ENCODE measurements at regions not wholly inside any gene's neighbourhood (a gene's known extent, or its start where the extent isn't known, plus 50 kb on each side); places are given as distances from the start of the nearest gene placed in this dataset.

- TF ChIP-seq EZH2 (IDR thresholded peaks at IDR 0.05; ENCODE audit: low read length, missing control alignments) (no peak), CTCF (conservative IDR thresholded peaks at IDR 0.05 in 1 of 2, IDR thresholded peaks at IDR 0.05 in 1 of 2; ENCODE audit: low read depth in 1 of 2, low read length in 2 of 2) (no peak)
- Histone ChIP-seq H3K9me3 (ENCODE audit: control insufficient read depth, insufficient read depth, low read depth, low read length) (no peaks in the 10 kb centered on the region), H3K4me3 (replicated peaks in 1 of 4; ENCODE audit: control extremely low read depth in 1 of 4, insufficient read depth in 1 of 4, low read depth in 3 of 4, low read length in 4 of 4) (no peak overlapping the region), H3K36me3 (ENCODE audit: control insufficient read depth, insufficient read depth, low read length) (no peaks in the 10 kb centered on the region), H3K4me1 (ENCODE audit: control insufficient read depth, extremely low read depth, insufficient read depth, low read length) (no peaks in the 10 kb centered on the region), H3K79me2 (ENCODE audit: control insufficient read depth, insufficient read depth, low read length) (no peaks in the 10 kb centered on the region), H3K9ac (ENCODE audit: insufficient read depth, low read length) (no peak overlapping the region), H2AFZ (ENCODE audit: low read length) (no peak overlapping the region), H3K27ac (ENCODE audit: insufficient read depth, low read length) (no peak overlapping the region), H3K4me2 (ENCODE audit: extremely low read depth, insufficient read depth, low read length) (no peak overlapping the region), H3K27me3 (ENCODE audit: control insufficient read depth, insufficient read depth, low read length) (no peaks in the 10 kb centered on the region), H4K20me1 (ENCODE audit: control insufficient read depth, extremely low read depth, insufficient read depth, low read length) (no peaks in the 10 kb centered on the region)
- no peak for DNase-seq (ENCODE audit: low read depth in 2 of 2)
These were observed 210.1 kb upstream of the MSX2 start for GRCh38 chr5:174514325-174514724.

GRCh38 chr5:174514983-174515394, 209.4 kb upstream of the MSX2 start:
- H3K36me3 ChIP-seq (ENCODE audit: control insufficient read depth, insufficient read depth, low read length) = no peaks in the 10 kb centered on the region
- H3K4me1 ChIP-seq (ENCODE audit: control insufficient read depth, extremely low read depth, insufficient read depth, low read length) = no peaks in the 10 kb centered on the region
- no peak overlapping the region for H3K9ac ChIP-seq (ENCODE audit: insufficient read depth, low read length)
- H3K27ac ChIP-seq (ENCODE audit: insufficient read depth, low read length) = no peak overlapping the region
- H3K4me2 ChIP-seq (ENCODE audit: extremely low read depth, insufficient read depth, low read length) = no peak overlapping the region
- H3K9me3 ChIP-seq (ENCODE audit: control insufficient read depth, insufficient read depth, low read depth, low read length) = no peaks in the 10 kb centered on the region
- no peaks in the 10 kb centered on the region for H3K27me3 ChIP-seq (ENCODE audit: control insufficient read depth, insufficient read depth, low read length)
- no peaks in the 10 kb centered on the region for H4K20me1 ChIP-seq (ENCODE audit: control insufficient read depth, extremely low read depth, insufficient read depth, low read length)
- no peaks in the 10 kb centered on the region for H3K79me2 ChIP-seq (ENCODE audit: control insufficient read depth, insufficient read depth, low read length)
- H3K4me3 ChIP-seq (replicated peaks in 1 of 4; ENCODE audit: control extremely low read depth in 1 of 4, insufficient read depth in 1 of 4, low read depth in 3 of 4, low read length in 4 of 4) = no peak overlapping the region
- no peak overlapping the region for H2AFZ ChIP-seq (ENCODE audit: low read length)
- TF ChIP-seq EZH2 (IDR thresholded peaks at IDR 0.05; ENCODE audit: low read length, missing control alignments) = no peak
- no peak for TF ChIP-seq CTCF (conservative IDR thresholded peaks at IDR 0.05 in 1 of 2, IDR thresholded peaks at IDR 0.05 in 1 of 2; ENCODE audit: low read depth in 1 of 2, low read length in 2 of 2)
- no peak for DNase-seq (ENCODE audit: low read depth in 2 of 2)

- DNase-seq (ENCODE audit: low read depth in 2 of 2) = no peak
- H3K4me1 ChIP-seq (ENCODE audit: control insufficient read depth, extremely low read depth, insufficient read depth, low read length) = no peaks in the 10 kb centered on the region
These were observed 207.6 kb upstream of the MSX2 start for GRCh38 chr5:174516741-174517140.

More at GRCh38 chr5:174516741-174517140, 207.6 kb upstream of the MSX2 start:
- H2AFZ ChIP-seq (ENCODE audit: low read length) = no peak overlapping the region
- H3K36me3 ChIP-seq (ENCODE audit: control insufficient read depth, insufficient read depth, low read length) = no peaks in the 10 kb centered on the region
- no peak overlapping the region for H3K4me2 ChIP-seq (ENCODE audit: extremely low read depth, insufficient read depth, low read length)
- no peaks in the 10 kb centered on the region for H3K27me3 ChIP-seq (ENCODE audit: control insufficient read depth, insufficient read depth, low read length)
- no peak overlapping the region for H3K9ac ChIP-seq (ENCODE audit: insufficient read depth, low read length)
- H3K4me3 ChIP-seq (replicated peaks in 1 of 4; ENCODE audit: control extremely low read depth in 1 of 4, insufficient read depth in 1 of 4, low read depth in 3 of 4, low read length in 4 of 4) = no peak overlapping the region
- no peaks in the 10 kb centered on the region for H3K79me2 ChIP-seq (ENCODE audit: control insufficient read depth, insufficient read depth, low read length)
- no peak overlapping the region for H3K27ac ChIP-seq (ENCODE audit: insufficient read depth, low read length)
- no peaks in the 10 kb centered on the region for H3K9me3 ChIP-seq (ENCODE audit: control insufficient read depth, insufficient read depth, low read depth, low read length)
- TF ChIP-seq EZH2 (IDR thresholded peaks at IDR 0.05; ENCODE audit: low read length, missing control alignments) (no peak), CTCF (conservative IDR thresholded peaks at IDR 0.05 in 1 of 2, IDR thresholded peaks at IDR 0.05 in 1 of 2; ENCODE audit: low read depth in 1 of 2, low read length in 2 of 2) (no peak)
- no peaks in the 10 kb centered on the region for H4K20me1 ChIP-seq (ENCODE audit: control insufficient read depth, extremely low read depth, insufficient read depth, low read length)
